Jurkat, Clone E6-1 (cell line): ENCODE measurements at regions not wholly inside any gene's neighbourhood (a gene's known extent, or its start where the extent isn't known, plus 50 kb on each side); places are given as distances from the start of the nearest gene placed in this dataset.

Source experiments
- DNase-seq: peaks from one replicate; pipeline ENCODE4 v3.0.0-alpha.2; 2011; ENCODE audit warnings: low read depth, low spot score
- H3K4me3 ChIP-seq: 2 replicates; pipeline ENCODE4 v1.5.1; 2011; ENCODE audit warnings: mild to moderate bottlenecking, low read length, control low read depth, moderate library complexity

- H3K4me3 ChIP-seq = no peak overlapping the region
- DNase-seq = no peak
Measured at GRCh38 chr2:191554240-191554639, 123.7 kb upstream of the NABP1 start.

GRCh38 chr2:191555092-191555742 is 122.7 kb upstream of the NABP1 start:
- DNase-seq = peak; percentile 54

GRCh38 chr2:191556463-191556862 is 121.5 kb upstream of the NABP1 start:
- DNase-seq = no peak
- no peak overlapping the region for H3K4me3 ChIP-seq

More at GRCh38 chr2:191555092-191555742, 122.7 kb upstream of the NABP1 start:
- no peak overlapping the region for H3K4me3 ChIP-seq

- H3K4me3 ChIP-seq = no peak overlapping the region
- DNase-seq = no peak
Measured at GRCh38 chr2:191557841-191558240, 120.1 kb upstream of the NABP1 start.

- no peak for DNase-seq
Measured at GRCh38 chr2:191559569-191559968, 118.4 kb upstream of the NABP1 start.

DNA sequence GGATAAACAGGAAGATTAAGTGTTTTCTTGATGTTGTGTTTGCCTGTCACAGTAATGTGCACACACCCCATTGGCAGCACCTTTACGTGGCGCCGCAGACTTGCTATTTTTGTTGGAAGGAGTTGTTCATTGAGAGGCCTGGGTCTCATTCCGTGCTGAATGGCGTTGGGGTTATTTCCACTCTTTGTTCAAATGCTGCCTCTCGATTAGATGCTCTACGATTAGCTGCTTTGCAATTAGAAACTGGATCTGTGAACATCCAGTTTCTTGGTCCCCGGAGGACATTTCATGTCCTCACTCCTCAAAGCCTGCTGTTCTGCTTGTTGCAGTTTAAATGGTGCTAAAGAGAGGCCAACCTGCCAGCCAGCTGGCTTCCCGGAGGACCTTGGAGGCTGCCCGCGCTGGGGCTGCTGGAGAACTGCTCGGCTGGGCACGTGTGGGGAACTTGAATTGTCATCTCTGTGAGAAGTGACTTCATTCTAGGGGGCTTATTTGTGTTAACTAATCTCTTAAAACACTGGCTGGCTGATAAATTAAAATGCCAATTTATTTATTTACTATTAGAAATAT is 117.4 kb upstream of the NABP1 start:
- H3K4me3 ChIP-seq = no peak overlapping the region
- DNase-seq = no peak

More at GRCh38 chr2:191559569-191559968, 118.4 kb upstream of the NABP1 start:
- no peak overlapping the region for H3K4me3 ChIP-seq

- H3K4me3 ChIP-seq = no peak overlapping the region
- DNase-seq = no peak
Measured at GRCh38 chr2:191565120-191565519, 112.8 kb upstream of the NABP1 start.

GRCh38 chr2:191565647-191566198 is 112.2 kb upstream of the NABP1 start:
- no peak overlapping the region for H3K4me3 ChIP-seq
- no peak for DNase-seq

DNA sequence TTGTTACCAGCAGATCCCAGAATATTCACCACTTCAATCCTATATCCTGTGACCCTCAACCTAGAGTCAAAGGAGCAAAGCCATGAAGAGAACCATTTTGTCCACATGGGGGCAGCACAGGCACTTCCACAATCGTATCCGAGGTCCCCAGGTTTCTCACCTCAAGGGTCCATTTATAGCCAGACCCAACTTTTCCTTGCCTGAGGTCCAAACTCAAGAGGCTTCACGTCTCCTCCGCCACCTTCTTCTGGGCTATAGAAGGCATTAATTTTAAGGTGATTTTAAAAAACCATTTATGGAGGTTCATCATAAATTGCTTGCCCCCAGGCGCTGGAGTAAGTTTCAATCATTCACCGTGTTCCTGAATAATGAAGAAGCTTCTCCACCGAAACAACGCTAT is 111.6 kb upstream of the NABP1 start:
- no peak overlapping the region for H3K4me3 ChIP-seq
- DNase-seq = peak; percentile 38

DNA sequence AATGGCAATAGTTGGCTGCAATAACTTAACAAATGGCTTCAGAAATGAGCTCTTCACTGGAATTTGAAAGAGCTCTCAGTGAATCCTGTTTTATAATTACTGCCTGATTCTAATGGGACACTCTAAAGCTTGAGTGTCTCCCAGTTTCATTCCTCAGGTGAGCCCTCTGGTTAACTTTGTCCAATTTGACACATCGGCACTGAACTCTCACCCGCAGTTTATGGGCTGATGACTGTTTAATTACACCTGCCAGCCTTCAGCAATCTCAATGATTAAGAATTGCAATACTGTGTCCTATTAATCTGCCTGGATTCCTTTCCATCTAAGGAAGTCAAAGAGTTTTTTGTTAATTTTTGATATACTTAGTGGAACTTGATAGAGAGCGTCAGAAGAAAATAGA is 110.7 kb upstream of the NABP1 start:
- no peak overlapping the region for H3K4me3 ChIP-seq
- DNase-seq = no peak

- H3K4me3 ChIP-seq = no peak overlapping the region
- DNase-seq = no peak
Measured at GRCh38 chr2:191569025-191569424, 108.9 kb upstream of the NABP1 start.

- DNase-seq = peak; percentile 47
- H3K4me3 ChIP-seq = no peak overlapping the region
Measured at GRCh38 chr2:191571163-191571769, 106.7 kb upstream of the NABP1 start.

DNA sequence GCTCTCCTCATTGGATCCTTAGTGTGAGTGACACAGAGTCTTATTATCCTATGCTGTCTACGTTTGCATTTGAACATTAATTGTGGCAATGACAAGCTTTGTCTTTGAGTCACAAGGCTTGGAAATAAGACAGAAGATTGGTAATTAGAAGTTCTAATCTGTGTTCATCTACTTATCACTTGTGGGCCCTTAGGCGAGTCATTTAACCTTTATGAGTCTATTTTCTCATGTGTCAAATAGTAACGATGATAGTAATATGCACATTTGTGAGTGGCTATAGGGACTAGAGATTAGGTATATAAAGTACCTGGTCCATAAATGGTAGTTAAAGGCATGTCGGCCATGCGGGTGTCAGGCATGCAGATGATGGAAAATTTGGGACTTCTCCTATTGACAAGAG is 105.6 kb upstream of the NABP1 start:
- DNase-seq = no peak
- no peak overlapping the region for H3K4me3 ChIP-seq

- DNase-seq = no peak
- no peak overlapping the region for H3K4me3 ChIP-seq
Measured at GRCh38 chr2:191573216-191573615, 104.7 kb upstream of the NABP1 start.

DNA sequence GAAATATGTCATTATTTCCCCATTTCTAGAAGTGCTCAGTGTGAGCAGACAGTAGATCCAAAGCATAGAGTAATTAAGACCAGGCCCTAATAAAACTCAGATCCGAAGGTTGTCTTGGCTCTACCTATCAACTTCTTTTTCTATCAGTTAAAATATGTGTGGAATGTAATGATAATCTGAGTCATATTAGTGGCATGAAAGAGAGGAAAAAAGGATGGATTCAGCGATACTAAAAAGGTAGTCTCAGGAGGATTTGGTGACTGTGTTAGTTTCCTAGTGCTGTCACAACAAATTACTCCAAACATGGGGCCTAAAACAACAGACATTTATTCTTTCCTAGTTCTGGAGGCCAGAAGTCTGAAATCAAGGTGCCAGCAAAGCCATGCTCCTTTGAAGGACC is 103.7 kb upstream of the NABP1 start:
- no peak overlapping the region for H3K4me3 ChIP-seq
- DNase-seq = no peak

- DNase-seq = no peak
- no peak overlapping the region for H3K4me3 ChIP-seq
Measured at GRCh38 chr2:191577605-191578004, 100.3 kb upstream of the NABP1 start.

DNA sequence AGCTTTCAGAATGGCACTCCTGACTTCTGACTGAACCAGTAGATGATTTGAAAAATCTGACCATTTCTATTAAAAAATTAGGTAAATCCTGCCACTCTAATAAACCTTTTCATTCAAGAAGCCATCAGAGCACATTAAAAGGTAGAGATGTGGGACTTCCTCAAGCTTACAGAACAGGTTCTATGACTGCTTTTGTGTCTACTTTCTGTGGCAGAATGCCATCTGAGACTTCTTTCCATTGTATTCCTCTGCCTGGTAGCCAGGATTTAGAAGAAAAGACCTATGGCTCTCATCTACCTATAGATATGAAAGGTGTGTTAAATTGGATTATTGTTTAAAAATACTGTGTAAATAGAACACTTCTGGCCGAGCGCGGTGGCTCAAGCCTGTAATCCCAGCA is 99.9 kb upstream of the NABP1 start:
- DNase-seq = no peak
- H3K4me3 ChIP-seq = no peak overlapping the region

DNA sequence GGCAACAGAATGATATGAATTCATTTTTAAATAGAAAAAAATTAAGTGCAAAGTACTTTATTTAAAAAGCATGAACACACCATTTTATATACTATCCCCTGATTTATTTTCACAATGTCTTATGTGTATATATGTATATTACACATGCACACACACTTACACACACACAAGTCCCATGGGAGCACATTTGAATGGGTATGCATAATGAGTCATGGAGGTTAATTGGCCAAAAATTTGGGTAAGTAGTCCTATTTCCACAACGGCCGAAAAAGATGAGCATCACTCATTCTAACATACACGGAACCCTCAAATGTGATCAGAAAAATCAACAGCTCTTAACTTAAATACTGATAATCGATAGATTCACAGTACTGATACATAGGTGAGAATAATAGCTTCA is 97.4 kb upstream of the NABP1 start:
- DNase-seq = no peak
- H3K4me3 ChIP-seq = no peak overlapping the region

DNA sequence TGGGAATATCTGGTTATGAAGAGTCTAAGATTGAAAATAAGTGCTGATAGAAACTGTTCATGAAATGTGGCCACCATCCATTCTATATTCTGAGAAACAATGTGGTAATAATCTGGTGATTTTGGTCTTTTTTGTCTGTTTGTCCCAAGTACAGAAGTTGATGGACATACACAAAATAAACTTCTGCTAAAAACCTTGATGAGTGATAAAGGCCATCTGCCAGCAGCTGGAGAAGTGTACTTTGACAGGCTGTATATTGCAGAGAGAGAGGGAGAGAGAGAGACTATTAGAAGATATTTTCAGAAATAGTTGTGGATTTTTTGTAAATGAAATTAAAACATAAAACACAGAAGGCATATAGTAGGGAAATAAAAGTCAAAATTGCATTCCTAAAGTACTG is 96.9 kb upstream of the NABP1 start:
- no peak for DNase-seq
- no peak overlapping the region for H3K4me3 ChIP-seq

DNA sequence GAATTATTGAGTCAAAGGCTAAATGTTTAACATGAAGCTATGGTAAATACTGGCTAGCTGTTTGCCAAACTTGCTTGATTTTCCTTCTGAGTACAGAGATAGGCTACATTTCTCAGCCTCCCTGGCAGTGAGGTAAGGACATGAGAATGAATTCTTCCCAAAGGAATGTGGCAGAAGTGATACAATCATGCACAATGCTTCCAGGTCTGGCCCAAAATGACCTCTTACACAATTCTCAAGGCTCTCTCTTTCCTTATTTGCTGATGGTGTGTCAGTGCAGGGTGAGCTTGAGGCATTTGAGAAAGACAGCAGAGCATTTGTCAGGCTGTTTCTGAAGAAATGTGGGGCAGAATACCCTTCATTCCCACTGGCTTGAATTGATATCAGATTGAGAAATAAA is 95.6 kb upstream of the NABP1 start:
- no peak for DNase-seq
- H3K4me3 ChIP-seq = no peak overlapping the region

DNA sequence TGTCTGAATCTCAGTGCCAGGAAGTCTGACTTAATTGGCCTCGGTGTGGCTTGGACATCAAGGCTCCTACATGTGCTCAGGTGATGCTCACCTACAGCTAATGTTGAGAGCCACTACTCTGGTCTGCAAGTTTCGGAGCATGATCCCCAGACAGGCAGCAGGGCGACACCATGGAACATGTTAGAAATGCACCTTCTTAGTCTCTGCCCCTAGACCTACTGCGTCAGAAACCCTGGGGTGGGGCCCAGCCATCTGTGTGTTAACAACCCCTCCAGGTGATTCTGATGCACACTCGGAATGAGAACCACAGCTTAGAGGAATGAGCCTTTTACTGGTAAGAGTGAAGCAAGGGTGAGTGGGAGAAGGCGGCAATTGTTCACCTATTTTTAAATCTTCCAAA is 86.9 kb upstream of the NABP1 start:
- no peak overlapping the region for H3K4me3 ChIP-seq
- no peak for DNase-seq
